Osteocyte (in vitro differentiated cells): ENCODE measurements at regions not wholly inside any gene's neighbourhood (a gene's known extent, or its start where the extent isn't known, plus 50 kb on each side); places are given as distances from the start of the nearest gene placed in this dataset.

ENCODE experiments used
- DNase-seq: peaks from one replicate; pipeline ENCODE4 v3.0.0; 2021; ENCODE audit warnings: mixed read lengths; ENCODE audit not compliant: unreplicated experiment; ENCODE audit errors: extremely low spot score
- H3K27ac Mint-ChIP-seq: one replicate; pipeline ENCODE4 v1.8.0; 2021; ENCODE audit warnings: mild to moderate bottlenecking, mixed read lengths; ENCODE audit not compliant: unreplicated experiment
- H3K27me3 Mint-ChIP-seq: one replicate; pipeline ENCODE4 v1.8.0; 2021; ENCODE audit warnings: mixed read lengths; ENCODE audit not compliant: unreplicated experiment
- H3K36me3 Mint-ChIP-seq: one replicate; pipeline ENCODE4 v1.8.0; 2021; ENCODE audit warnings: mixed read lengths; ENCODE audit not compliant: unreplicated experiment
- H3K4me1 Mint-ChIP-seq: one replicate; pipeline ENCODE4 v1.8.0; 2021; ENCODE audit warnings: mixed read lengths; ENCODE audit not compliant: unreplicated experiment
- H3K4me3 Mint-ChIP-seq: one replicate; pipeline ENCODE4 v1.8.0; 2021; ENCODE audit warnings: mild to moderate bottlenecking, moderate library complexity, mixed read lengths; ENCODE audit not compliant: unreplicated experiment
- H3K9me3 Mint-ChIP-seq: one replicate; pipeline ENCODE4 v1.8.0; 2021; ENCODE audit warnings: mixed read lengths; ENCODE audit not compliant: unreplicated experiment
- TF ChIP-seq, protein P1 (sequence below): fragments of 200-600 bp; sonication (generic); IDR thresholded peaks from 2 replicates; pipeline ENCODE4 v1.5.0; 2021; ENCODE audit warnings: antibody characterized with exemption, mild to moderate bottlenecking, moderate library complexity

DNA sequence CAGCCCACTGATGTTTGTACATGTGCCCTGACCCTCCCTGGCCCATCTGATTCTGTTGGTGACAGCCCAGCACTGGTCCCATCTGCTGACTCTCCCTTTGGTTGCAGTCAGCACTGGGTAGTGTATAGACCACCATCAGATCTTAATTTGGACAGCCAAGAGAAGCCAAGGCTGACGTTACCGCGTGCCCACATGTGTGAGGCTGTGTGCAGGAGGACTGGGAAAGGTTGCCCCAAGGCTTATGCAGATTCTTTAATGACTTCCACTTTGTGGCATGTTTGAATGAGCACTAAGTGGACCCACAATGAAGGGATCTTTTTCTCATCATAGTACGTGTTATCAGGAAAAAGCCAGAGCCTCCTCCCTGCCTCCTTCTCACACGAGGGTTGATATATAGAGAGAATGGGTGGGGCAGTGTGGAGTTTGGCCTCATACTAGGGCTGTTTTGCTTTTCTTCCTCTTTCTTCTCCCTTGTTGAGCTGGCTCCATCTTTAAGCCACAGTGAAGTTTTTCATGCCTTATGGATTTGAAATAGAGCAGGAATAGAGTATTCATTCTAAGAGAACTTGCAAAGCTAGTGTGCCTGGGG lies 93.5 kb downstream of the NAV1 start:
- H3K9me3 Mint-ChIP-seq, result no peaks in the 10 kb centered on the region
- peaks cover 20% of the 10 kb centered on the region for H3K4me1 Mint-ChIP-seq
- H3K36me3 Mint-ChIP-seq, result peaks cover 15% of the 10 kb centered on the region
- H3K27me3 Mint-ChIP-seq, result no peaks in the 10 kb centered on the region
- H3K27ac Mint-ChIP-seq, result no peak overlapping the region
- H3K4me3 Mint-ChIP-seq, result no peak overlapping the region
- TF ChIP-seq, protein P1, sequence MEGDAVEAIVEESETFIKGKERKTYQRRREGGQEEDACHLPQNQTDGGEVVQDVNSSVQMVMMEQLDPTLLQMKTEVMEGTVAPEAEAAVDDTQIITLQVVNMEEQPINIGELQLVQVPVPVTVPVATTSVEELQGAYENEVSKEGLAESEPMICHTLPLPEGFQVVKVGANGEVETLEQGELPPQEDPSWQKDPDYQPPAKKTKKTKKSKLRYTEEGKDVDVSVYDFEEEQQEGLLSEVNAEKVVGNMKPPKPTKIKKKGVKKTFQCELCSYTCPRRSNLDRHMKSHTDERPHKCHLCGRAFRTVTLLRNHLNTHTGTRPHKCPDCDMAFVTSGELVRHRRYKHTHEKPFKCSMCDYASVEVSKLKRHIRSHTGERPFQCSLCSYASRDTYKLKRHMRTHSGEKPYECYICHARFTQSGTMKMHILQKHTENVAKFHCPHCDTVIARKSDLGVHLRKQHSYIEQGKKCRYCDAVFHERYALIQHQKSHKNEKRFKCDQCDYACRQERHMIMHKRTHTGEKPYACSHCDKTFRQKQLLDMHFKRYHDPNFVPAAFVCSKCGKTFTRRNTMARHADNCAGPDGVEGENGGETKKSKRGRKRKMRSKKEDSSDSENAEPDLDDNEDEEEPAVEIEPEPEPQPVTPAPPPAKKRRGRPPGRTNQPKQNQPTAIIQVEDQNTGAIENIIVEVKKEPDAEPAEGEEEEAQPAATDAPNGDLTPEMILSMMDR, result no peak
- no peak for DNase-seq

DNA sequence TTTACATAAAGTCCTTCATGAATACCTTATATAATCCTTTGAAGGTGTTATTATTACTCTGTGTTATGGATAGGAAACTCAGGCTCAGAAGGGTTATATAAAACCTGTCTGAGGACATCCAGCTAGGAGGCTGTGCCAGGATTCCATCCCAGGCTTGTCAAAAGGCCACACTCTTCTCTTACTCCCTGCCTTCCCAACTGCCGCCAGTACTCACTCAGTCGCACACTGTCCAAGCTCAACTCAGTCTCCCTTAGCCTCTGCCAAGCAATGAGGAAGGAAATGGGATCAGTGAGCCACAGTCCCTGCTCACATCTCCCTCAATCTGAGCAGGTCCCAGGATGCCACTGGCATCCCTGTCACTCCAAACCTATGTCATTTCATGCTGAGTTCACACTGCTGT lies 94.4 kb downstream of the NAV1 start:
- TF ChIP-seq, protein P1, result no peak
- H3K27me3 Mint-ChIP-seq, result no peaks in the 10 kb centered on the region
- no peak overlapping the region for H3K4me3 Mint-ChIP-seq
- peaks cover 25% of the 10 kb centered on the region for H3K4me1 Mint-ChIP-seq
- H3K27ac Mint-ChIP-seq, result no peak overlapping the region
- no peak for DNase-seq
- peaks cover 12% of the 10 kb centered on the region for H3K36me3 Mint-ChIP-seq
- no peaks in the 10 kb centered on the region for H3K9me3 Mint-ChIP-seq

DNA sequence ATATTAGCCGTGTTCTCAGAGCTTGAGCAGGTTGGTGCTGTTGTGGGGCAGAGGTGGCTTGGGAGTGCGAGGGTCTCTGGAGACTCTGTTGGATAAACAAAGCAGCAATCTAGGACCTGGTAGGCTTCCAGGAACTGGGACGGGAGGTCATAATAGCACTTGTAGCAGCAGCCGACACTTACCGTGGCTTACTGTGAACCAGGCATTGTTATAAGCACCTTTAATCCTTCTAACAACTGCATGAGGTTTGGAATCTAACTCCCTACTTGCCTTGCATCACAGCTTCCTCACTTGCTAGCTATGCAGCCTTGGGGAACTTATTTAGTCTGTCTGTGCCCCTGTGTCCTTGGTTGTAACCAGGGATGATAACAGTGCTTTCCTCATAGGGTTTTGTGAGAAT lies 94.9 kb downstream of the NAV1 start:
- Mint-ChIP-seq H3K36me3 (peaks cover 12% of the 10 kb centered on the region), H3K9me3 (no peaks in the 10 kb centered on the region), H3K4me3 (no peak overlapping the region), H3K27ac (no peak overlapping the region), H3K4me1 (peaks cover 25% of the 10 kb centered on the region), H3K27me3 (no peaks in the 10 kb centered on the region)
- no peak for DNase-seq
- TF ChIP-seq, protein P1, result no peak

DNA sequence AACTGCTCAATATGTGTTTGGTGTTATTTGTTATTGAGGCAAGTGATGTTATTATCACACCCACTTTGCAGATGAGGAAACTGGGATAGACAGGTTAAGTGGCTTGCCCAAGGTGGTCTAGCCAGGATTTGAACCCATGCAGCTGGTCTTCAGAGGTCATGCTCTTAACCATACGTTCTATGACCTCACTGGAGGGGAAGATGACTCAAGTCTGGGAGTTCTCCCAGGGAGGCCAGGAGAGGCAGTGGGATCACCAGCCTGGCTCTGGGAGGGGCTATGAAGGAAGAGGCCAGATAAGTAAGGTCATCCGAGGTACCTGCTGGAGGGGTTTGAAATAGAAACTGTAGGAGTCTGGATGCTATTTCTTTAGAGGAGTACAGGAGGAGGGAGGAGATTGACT lies 95.3 kb downstream of the NAV1 start:
- DNase-seq, result no peak
- H3K36me3 Mint-ChIP-seq, result peaks cover 12% of the 10 kb centered on the region
- no peak overlapping the region for H3K27ac Mint-ChIP-seq
- TF ChIP-seq, protein P1, result no peak
- H3K4me3 Mint-ChIP-seq, result no peak overlapping the region
- H3K9me3 Mint-ChIP-seq, result no peaks in the 10 kb centered on the region
- peaks cover 25% of the 10 kb centered on the region for H3K4me1 Mint-ChIP-seq
- H3K27me3 Mint-ChIP-seq, result no peaks in the 10 kb centered on the region

DNA sequence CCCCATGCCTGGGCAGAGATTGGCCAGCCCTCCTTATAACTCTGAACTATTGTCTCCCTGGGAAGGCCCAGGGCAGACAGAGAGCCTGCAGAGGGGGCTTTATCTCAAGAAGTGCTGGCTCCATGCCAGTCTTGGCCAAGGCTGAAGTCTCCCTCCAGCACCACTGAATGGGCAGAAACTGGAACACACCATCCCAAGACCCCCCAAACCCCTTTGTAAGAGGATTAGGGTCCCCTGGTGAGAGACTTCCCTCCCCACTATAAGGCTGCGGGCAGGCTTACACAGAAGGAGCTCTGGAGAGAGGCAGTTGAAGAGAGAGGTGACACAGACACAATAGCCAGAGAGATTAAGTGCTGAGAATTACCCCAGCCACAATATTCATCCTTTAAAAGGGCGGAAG lies 97.2 kb downstream of the NAV1 start:
- Mint-ChIP-seq H3K4me1 (peaks cover 27% of the 10 kb centered on the region), H3K4me3 (no peak overlapping the region), H3K36me3 (peaks cover 10% of the 10 kb centered on the region), H3K27ac (peak overlapping the region; percentile 81), H3K27me3 (no peaks in the 10 kb centered on the region), H3K9me3 (no peaks in the 10 kb centered on the region)
- no peak for DNase-seq
- TF ChIP-seq, protein P1, result no peak
